Occipital lobe (tissue), 1 donor: ENCODE measurements at regions not wholly inside any gene's neighbourhood (a gene's known extent, or its start where the extent isn't known, plus 50 kb on each side); places are given as distances from the start of the nearest gene placed in this dataset.
"Not testable (repeated sequence)": the region's sequence is repeated elsewhere in the genome, so short reads cannot be mapped to it uniquely, and the experiment has no call there.

Source experiments
- DNase-seq: peaks from one replicate; lab custom pipeline; 2025; lab: John Stamatoyannopoulos, UW

- not testable (repeated sequence) for DNase-seq
Observed at GRCh38 chr16:13336907-13337881, 435.8 kb downstream of the SHISA9 start.

GRCh38 chr16:13338044-13338443 is 436.6 kb downstream of the SHISA9 start:
- DNase-seq = no peak

- no peak for DNase-seq
Observed at GRCh38 chr16:13342675-13343074, 441.3 kb downstream of the SHISA9 start.

DNA sequence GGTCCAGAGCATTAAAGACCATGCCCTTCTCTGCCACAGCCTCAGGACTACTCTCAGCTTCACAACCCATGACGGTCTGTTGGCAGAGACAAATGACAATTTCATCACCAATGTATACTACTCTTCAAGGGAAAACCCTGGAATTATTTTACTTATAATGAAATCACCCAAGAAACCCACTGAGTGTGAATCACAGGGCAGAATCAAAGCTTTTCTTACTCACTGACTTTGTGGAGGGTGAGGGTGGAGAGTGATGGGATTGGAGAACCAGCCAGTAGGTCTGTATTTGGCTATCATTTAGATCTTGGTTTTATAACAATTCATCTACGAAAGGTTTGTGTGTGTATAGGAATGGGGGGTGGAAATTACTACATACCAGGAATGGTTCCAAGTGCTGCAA is 442.6 kb downstream of the SHISA9 start:
- no peak for DNase-seq

DNA sequence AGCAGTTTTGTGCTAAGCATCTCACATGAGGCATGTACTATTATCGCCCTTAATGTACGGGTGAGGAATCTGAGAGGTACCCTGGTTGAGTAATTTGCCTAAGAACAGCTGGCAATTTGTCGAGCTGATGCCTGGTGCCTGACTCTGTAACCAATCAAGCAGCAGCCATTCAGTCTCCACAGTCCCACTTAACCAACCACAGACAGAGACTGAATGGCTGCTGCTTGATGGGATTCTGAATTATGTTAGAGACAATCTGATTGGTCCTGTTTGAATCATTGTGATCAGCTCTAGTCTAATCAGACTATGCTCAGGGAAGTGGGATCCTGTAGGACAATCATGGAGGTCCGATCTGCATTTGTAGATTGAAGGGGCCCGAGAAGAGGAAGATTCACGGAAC is 447.0 kb downstream of the SHISA9 start:
- DNase-seq = no peak

DNA sequence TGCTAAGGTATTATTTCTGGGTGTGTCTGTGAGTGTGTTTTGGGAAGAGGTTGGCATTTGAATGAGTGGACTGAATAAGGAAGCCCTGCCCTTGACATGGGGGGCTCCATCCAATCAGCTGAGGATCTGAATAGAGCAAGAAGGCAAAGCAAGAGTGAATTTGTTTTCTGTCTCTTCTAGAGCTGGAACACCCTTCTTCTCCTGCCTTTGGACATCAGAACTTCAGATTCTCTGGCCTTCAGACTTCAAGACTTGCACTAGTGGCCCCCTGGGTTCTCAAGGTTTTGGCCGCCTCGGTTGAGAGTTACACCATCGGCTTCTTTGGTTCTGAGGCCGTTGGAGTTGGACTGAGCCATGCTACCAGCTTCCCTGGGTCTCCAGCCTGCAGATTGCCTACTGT is 448.6 kb downstream of the SHISA9 start:
- DNase-seq = no peak

DNA sequence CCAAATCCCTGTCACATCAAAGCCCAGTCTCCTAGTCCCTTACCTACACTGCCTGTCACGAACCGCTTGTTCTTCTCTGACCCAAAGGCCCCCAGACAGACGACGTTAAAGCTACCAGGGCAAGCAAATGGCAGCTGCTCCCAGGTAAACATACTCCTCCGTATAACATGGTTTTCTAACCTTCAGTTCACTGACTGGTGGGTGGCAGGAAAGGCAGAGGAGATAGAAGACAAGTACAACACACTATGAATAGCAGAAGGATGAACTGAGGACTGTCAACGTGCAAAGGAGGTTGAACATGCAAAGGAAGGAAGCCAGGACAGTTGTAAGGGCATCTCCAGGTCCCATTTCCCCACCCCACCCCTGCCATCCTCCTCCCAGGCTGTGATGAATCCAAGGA is 449.8 kb downstream of the SHISA9 start:
- DNase-seq = no peak

DNA sequence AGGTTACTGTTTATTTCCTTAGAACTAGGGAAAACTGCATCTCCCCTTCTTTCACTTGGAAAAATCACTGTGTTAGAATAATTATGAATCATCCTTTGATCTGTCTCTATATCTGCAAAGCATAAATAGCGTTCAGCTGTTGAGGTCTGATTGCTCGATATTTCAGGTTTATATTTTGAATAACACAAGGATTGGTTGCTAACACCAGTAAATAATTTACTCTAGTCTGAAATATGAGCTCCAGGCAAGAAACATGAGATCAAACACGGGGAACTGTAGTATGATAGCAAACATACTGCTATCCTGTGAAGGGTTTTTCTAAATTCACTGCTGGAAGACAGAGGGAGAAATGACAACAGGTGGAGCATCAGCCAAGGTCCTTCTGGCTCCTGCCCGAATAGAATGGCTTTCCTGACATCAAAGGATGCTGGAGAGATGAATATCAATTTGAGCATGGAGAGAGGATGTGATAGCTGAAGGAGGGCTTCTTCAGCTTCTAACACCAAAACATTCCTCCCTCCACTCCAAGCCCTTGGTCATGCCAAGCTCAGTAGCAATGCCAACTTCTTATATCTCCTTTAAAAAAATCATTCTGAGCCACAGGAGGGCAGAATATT is 450.3 kb downstream of the SHISA9 start:
- no peak for DNase-seq

- not testable (repeated sequence) for DNase-seq
Observed at GRCh38 chr16:13352796-13353195, 451.4 kb downstream of the SHISA9 start.

DNA sequence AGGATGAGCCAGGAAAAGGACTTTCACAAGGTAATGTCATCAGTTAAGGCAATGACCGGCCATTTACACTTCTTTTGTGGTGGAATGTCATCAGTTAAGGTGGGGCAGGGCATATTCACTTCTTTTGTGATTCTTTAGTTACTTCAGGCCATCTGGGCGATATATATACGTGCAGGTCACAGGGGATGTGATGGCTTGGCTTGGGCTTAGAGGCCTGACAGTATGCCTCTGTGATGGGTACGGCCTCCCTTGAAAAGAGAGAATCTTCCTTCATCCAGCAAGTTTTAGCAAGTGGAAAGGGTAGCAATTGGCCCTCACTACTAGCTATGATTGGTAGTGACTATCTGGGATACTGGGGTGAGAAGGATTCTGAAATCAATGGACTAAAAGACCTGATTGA is 456.4 kb downstream of the SHISA9 start:
- not testable (repeated sequence) for DNase-seq

GRCh38 chr16:13359835-13360234 is 458.4 kb downstream of the SHISA9 start:
- no peak for DNase-seq

DNA sequence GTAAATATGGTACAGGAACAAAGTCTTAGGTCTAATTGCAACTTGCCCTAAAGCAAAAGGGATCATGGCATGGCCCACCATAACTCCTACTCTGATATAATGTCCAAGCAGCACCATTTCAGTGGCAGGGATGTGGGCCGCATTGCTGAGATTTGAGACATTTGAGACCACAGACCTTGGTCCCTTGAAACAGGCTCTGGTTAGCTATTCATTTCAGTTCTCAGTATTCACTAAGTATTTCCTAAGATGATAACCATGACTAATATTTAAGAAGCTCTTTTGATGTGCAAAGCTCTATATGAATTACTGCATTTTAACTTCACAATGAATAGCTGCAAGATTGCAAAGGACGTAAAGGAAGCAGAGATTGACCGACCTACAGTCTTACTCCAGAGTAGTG is 471.0 kb downstream of the SHISA9 start:
- no peak for DNase-seq

GRCh38 chr16:13376174-13376573 is 474.8 kb downstream of the SHISA9 start:
- DNase-seq = no peak

- no peak for DNase-seq
Observed at GRCh38 chr16:13377143-13377542, 475.7 kb downstream of the SHISA9 start.

GRCh38 chr16:13378151-13378550 is 476.8 kb downstream of the SHISA9 start:
- DNase-seq = no peak

- DNase-seq = no peak
Observed at GRCh38 chr16:13379266-13379665, 477.9 kb downstream of the SHISA9 start.

GRCh38 chr16:13385156-13386040 is 484.0 kb downstream of the SHISA9 start:
- DNase-seq = not testable (repeated sequence)

DNA sequence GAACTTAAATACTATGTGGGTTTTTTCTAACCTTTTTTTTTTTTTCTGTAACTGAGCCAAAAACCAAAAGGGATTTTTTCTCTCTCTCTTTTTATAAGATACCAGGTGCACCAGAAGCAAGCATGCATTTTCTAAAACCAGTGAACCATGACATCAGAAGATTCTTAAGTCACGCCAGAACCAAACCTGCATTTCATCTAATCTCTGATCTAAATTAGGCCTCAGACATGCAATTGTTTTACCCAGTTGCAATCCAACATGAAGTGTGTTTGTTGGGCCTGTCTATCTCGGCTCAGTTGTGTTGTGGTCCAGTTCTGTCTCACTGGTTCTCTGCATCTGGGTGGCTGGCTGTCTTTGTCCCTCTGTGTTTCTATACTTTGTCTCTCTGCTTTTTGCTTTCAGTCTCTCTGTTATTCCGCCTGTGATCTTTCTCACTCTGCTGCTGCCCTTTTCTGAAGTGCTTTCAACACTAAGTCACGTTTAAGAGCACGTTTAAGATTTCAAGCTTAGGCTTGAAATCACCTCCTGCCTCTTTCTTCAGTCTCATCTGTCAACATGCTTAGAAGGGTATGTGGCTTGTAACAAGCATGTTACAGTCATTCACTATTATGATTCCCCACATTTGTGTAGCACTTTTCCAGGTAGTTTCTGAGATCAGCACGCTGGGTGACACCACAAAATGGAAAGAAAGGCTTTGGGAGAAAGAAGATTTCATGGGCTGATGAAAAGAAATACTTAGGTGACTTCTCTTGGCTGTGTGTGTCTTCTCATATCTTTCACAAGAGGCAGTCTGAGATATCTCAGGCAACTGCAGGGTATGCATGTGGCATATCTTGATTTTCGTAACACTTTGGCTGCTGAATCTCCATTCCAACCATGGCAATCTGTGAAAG is 488.9 kb downstream of the SHISA9 start:
- DNase-seq = no peak

DNA sequence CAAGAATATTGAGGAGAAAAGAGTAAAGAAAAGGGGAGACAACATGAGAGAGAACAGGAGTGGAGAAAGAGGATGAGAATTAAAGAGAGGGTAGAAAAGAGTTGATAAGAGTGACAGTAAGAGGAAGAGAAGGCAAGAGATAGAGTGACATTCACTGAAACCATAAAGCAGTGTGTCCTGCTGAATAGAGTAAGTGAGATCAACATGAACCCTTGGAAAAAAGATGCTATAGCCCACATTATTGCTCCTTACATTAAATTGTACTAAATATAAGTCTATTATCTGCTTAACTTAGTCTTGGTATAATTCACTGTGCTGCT is 489.5 kb downstream of the SHISA9 start:
- no peak for DNase-seq

- DNase-seq = no peak
Observed at GRCh38 chr16:13391337-13391736, 489.9 kb downstream of the SHISA9 start.

DNA sequence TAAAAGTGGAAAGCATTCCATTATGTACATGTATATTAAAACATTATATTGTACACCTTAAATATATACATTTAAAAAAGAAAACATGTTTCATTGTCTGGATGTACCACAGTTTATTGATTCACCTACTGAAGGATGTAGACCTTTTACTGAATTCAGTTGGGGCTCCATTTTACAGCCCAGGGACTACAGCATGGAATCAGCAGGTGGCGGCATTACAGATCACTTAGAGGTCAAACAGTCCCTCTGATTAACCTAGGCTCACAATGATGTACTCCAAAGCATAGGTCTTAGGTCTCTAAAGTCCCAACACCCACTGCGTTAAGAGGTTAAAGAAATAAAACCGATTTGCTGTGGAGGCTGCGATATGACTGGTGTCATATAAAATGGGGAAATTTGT is 490.9 kb downstream of the SHISA9 start:
- DNase-seq = no peak
